Lower leg skin (tissue), 3 donors: ENCODE measurements at regions not wholly inside any gene's neighbourhood (a gene's known extent, or its start where the extent isn't known, plus 50 kb on each side); places are given as distances from the start of the nearest gene placed in this dataset.

ENCODE experiments used
- POLR2A ChIP-seq, 2 donors: fragments of 450-650 bp; IDR thresholded peaks; one replicate each; pipeline ENCODE4 v1.6.1; 2016 to 2017; ENCODE audit warnings: antibody characterized with exemption in 2 of 2, mild to moderate bottlenecking in 1 of 2, moderate library complexity in 1 of 2
- TF ChIP-seq, protein P1 (sequence below), 3 donors: fragments of 450-650 bp; IDR thresholded peaks; one replicate each; pipeline ENCODE4 v1.5.1; 2016; ENCODE audit warnings: antibody characterized with exemption in 3 of 3, mild to moderate bottlenecking in 3 of 3, moderate library complexity in 2 of 3

GRCh38 chr5:6547498-6547897, 85.3 kb downstream of the NSUN2 start:
- TF ChIP-seq POLR2A (IDR thresholded peaks at IDR 0.05) = no peak
- TF ChIP-seq, protein P1, sequence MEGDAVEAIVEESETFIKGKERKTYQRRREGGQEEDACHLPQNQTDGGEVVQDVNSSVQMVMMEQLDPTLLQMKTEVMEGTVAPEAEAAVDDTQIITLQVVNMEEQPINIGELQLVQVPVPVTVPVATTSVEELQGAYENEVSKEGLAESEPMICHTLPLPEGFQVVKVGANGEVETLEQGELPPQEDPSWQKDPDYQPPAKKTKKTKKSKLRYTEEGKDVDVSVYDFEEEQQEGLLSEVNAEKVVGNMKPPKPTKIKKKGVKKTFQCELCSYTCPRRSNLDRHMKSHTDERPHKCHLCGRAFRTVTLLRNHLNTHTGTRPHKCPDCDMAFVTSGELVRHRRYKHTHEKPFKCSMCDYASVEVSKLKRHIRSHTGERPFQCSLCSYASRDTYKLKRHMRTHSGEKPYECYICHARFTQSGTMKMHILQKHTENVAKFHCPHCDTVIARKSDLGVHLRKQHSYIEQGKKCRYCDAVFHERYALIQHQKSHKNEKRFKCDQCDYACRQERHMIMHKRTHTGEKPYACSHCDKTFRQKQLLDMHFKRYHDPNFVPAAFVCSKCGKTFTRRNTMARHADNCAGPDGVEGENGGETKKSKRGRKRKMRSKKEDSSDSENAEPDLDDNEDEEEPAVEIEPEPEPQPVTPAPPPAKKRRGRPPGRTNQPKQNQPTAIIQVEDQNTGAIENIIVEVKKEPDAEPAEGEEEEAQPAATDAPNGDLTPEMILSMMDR (IDR thresholded peaks at IDR 0.05) = no peak
